Astrocyte of the hippocampus (primary cell): ENCODE measurements at regions not wholly inside any gene's neighbourhood (a gene's known extent, or its start where the extent isn't known, plus 50 kb on each side); places are given as distances from the start of the nearest gene placed in this dataset.
"Not testable (repeated sequence)": the region's sequence is repeated elsewhere in the genome, so short reads cannot be mapped to it uniquely, and the experiment has no call there.

ENCODE experiments used
- DNase-seq: peaks from one replicate; pipeline ENCODE4 v3.0.0; 2011; ENCODE audit warnings: low read depth, low spot score

- no peak for DNase-seq
These were observed 83.5 kb downstream of the TTLL2 start for GRCh38 chr6:167408235-167408869.

DNA sequence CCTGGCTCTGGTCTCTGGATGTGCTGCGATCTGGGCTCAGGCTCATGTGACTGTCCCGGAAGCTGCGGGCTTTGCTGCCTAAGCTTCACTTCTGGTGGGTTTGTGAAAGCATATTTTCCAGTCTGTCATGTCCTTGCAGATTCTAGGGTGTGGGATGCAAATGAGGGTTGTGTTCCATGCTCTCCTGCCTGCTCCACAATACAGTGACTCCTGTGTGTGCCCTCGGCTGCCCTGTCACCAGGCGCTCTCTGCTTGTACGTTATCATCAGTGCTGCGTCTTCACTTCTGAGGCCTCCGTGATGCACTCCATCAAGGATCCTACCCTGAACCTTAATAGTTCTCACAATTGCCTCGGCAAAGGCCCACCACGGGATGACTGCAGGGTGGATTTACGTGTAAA is 84.2 kb downstream of the TTLL2 start:
- DNase-seq, result no peak

DNA sequence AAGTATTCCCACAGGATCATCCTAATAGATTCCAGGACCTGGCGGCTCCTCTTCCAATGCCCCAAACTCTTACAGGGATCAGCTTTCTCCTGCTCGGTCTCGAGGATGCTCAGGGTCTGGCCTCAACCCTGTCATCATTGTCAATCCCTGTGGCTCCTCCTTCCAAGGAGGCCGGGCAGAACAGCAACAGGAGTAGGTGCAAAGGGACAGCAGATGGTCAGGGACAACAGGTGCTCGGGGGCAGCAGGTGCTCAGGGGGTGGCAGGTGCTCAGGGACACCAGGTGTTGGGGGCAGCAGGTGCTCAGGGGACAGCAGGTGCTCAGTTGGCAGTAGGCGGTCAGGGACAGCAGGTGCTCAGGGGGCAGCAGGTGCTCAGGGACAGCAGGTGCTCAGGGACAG is 84.8 kb downstream of the TTLL2 start:
- DNase-seq, result no peak

DNA sequence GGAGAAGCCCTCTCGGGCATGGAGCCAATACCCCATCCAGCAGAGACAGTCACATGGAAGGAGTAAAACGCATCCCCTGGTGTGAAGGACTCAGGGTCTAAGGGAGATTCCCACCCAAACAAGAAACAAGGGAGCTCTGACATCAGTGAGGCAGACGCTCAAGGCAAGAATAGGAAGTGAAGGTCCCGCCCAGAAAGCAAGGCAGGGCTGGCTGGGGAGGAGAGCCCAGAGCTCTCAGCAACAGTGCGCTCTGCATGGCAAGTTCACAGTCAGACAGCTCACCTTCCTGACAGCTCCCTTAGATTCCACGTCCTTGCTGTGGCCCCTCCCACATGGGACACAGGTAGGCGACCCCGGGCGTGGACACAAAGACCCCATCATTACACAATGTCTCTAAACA is 85.6 kb downstream of the TTLL2 start:
- no peak for DNase-seq

- no peak for DNase-seq
These were observed 87.6 kb downstream of the TTLL2 start for GRCh38 chr6:167412506-167412905.

- DNase-seq, result no peak
These were observed 90.6 kb downstream of the TTLL2 start for GRCh38 chr6:167415441-167415961.

- DNase-seq, result no peak
These were observed 92.0 kb downstream of the TTLL2 start for GRCh38 chr6:167416676-167417430.

- no peak for DNase-seq
These were observed 95.3 kb downstream of the TTLL2 start for GRCh38 chr6:167420177-167420576.

- no peak for DNase-seq
These were observed 96.2 kb downstream of the TTLL2 start for GRCh38 chr6:167420858-167421766.

- not testable (repeated sequence) for DNase-seq
These were observed 97.1 kb downstream of the TTLL2 start for GRCh38 chr6:167421944-167422343.

DNA sequence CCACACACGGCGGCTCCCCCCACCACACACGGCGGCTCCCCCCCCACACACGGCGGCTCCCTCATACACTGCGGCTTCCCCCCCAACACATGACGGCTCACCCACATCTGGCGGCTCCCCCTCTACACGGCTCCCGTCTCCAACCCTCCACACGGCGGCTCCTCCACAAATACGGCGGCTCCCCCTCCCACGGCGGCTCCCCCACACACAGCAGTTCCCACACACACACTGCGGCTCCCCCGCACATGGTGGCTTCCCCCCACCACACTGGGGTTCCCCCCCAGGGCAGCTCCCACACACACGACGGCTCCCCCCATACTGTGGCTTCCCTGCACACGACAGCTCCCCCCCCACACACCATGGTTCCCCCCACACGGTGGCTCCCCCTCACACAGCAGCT is 98.0 kb downstream of the TTLL2 start:
- DNase-seq, result no peak

- DNase-seq, result no peak
These were observed 99.3 kb downstream of the TTLL2 start for GRCh38 chr6:167424060-167424673.

GRCh38 chr6:167424700-167425099 is 99.8 kb downstream of the TTLL2 start:
- DNase-seq, result no peak

DNA sequence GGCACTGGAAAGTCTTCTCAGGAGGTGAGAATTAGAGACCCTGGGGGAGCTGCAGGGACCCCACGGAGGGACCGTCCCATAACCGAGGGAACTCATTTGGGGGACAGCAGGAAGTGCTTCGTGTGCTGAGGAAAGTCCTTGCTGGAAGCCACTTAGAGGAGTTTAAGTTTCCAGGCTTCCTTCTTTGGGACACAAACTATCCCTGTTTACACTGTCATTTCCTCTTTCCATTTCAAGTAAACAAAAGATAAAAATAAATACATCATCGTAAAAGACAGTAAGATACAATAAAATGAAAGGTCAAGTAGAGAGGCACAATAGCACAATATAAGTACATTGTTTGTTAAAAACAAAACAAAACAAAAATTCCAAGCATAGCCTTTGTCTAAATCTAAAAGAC is 101.2 kb downstream of the TTLL2 start:
- no peak for DNase-seq

- no peak for DNase-seq
These were observed 101.8 kb downstream of the TTLL2 start for GRCh38 chr6:167426651-167427050.

DNA sequence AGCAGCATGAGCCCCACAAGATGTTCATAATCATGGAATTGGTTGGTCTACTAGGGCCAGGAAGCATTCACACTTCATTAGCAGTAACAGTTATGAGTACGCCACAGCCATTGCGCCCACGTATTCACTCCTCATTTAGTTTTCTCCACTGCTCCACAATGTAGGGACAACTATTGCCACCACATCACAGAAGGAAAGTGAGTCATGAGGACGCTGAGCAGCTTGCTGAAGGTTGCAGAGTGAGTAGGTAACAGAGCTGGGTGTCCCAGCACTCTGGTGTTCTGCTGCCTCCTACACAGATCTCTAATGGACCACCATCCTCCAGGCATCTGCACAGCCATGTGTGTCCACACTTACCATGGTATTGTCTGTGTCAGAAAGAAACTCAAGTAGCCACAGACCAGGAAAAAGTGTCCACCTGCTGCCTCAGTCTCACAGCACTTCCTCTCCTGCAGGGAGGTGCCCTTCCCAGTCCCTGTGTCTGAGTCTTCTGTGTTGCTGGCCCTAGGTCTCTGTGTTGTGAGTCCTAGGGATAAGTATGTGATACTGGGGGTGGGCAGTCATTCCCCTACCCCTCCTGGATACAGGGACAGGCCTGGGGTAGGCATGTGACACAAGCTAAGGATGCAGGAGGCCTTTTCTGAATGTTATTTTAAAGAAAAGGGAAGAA is 103.9 kb downstream of the TTLL2 start:
- no peak for DNase-seq

- DNase-seq, result no peak
These were observed 104.5 kb downstream of the TTLL2 start for GRCh38 chr6:167429353-167429752.

DNA sequence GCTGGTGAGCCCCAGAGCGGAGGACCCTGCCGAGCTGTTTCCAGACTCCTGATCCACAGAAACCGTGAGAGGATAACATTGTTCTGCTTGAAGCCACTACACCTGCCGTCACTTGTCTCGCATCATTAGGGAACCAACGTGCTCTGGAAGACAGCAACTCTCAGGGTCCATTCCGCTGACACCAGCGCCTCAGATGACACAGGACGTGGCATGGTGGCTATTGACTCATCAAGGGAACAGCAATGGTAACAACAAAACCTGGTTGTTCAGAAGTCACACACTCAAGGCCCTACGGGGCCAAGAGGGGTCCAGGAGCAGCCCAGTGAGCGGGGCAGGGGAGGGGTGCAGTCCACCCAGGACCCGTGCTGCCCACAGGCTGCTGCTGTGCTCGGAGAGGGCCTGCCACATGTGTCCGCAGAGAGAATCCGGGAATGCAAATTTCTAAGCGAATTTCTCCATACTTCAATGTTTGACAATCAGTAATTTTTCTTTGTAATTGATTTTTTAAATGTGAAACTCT is 110.4 kb downstream of the TTLL2 start:
- no peak for DNase-seq

- DNase-seq, result no peak
These were observed 113.1 kb downstream of the TTLL2 start for GRCh38 chr6:167437888-167438484.

- peak; percentile 76 for DNase-seq
These were observed 116.9 kb downstream of the TTLL2 start for GRCh38 chr6:167441715-167442206.
